ENCODE measurements at regions not wholly inside any gene's neighbourhood (a gene's known extent, or its start where the extent isn't known, plus 50 kb on each side); places are given as distances from the start of the nearest gene placed in this dataset.
"Not testable (repeated sequence)": the region's sequence is repeated elsewhere in the genome, so short reads cannot be mapped to it uniquely, and the experiment has no call there.

DNA sequence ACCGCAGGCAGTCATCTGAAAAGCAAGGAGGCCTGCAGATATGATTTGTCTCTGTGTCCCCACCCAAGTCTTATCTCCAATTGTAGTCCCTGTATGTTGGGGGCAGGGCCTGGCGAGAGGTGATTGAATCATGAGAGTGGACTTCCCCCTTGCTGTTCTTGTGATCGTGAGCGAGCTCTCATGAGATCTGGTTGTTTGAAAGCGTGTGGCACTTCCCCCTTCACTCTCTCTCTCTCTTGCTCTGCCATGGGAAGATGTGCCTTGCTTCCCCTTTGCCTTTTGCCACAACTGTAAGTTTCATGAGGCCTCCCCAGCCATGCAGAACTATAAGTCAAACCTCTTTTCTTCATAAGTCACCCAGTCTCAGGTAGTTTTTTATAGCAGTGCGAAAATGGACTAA lies 83.3 kb downstream of the TMCO5A start:
- no peak for DNase-seq (ENCODE audit: low spot score in 2 of 2)
- Histone ChIP-seq H3K4me1 (no peaks in the 10 kb centered on the region), H3K36me3 (no peaks in the 10 kb centered on the region), H3K4me3 (no peak overlapping the region), H3K27me3 (no peaks in the 10 kb centered on the region), H3K9me3 (no peaks in the 10 kb centered on the region), H3K27ac (no peak overlapping the region)
- TF ChIP-seq, protein P1, sequence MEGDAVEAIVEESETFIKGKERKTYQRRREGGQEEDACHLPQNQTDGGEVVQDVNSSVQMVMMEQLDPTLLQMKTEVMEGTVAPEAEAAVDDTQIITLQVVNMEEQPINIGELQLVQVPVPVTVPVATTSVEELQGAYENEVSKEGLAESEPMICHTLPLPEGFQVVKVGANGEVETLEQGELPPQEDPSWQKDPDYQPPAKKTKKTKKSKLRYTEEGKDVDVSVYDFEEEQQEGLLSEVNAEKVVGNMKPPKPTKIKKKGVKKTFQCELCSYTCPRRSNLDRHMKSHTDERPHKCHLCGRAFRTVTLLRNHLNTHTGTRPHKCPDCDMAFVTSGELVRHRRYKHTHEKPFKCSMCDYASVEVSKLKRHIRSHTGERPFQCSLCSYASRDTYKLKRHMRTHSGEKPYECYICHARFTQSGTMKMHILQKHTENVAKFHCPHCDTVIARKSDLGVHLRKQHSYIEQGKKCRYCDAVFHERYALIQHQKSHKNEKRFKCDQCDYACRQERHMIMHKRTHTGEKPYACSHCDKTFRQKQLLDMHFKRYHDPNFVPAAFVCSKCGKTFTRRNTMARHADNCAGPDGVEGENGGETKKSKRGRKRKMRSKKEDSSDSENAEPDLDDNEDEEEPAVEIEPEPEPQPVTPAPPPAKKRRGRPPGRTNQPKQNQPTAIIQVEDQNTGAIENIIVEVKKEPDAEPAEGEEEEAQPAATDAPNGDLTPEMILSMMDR (IDR thresholded peaks at IDR 0.05), result no peak
- intact Hi-C loops (cut with DNase I), result no loop called here

DNA sequence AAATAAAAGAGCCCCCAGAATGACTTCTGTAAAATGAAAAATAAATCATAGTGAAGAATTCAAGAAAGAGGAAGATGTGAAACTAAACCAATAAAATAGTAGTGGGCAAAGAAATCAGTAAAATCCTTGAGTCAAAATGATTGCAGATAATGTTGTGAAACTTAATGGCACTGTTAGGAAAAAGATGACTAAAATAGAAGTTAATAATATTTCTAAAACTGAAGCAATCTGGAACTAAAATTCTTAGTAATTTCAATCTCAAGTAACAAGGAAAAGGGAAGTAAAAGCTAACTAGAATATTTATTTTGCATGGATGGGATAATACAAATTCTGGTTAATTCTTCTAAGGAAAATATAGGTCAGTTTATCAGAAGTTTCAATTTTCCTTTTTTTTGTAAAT lies 84.6 kb downstream of the TMCO5A start:
- TF ChIP-seq, protein P1 (IDR thresholded peaks at IDR 0.05), result no peak
- H3K4me1 ChIP-seq, result no peaks in the 10 kb centered on the region
- no peak overlapping the region for H3K4me3 ChIP-seq
- no peak overlapping the region for H3K27ac ChIP-seq
- no peaks in the 10 kb centered on the region for H3K9me3 ChIP-seq
- H3K27me3 ChIP-seq, result no peaks in the 10 kb centered on the region
- no peak for DNase-seq (ENCODE audit: low spot score in 2 of 2)
- intact Hi-C loops (cut with DNase I), result no loop called here
- no peaks in the 10 kb centered on the region for H3K36me3 ChIP-seq

DNA sequence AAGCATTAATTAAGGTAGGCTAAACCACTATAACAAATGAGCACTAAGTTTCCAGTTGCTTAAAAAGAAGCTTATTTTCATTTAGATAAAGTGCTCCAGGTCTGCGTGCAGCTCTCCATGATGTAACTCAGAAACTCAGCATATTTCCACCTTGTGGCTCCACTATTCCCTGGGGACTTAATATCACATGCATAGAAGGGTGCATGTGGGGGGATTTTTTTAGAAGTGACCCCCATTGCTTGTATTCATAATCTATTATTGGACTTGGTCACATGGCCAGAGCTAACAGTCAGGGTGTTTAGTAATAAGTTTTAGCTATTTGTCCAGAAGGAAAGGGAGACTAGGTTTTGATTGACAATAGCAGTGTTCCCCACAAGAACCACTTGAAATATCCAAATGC lies 86.8 kb downstream of the TMCO5A start:
- intact Hi-C loops (cut with DNase I), result no loop called here
- Histone ChIP-seq H3K27me3 (no peaks in the 10 kb centered on the region), H3K27ac (no peak overlapping the region), H3K36me3 (no peaks in the 10 kb centered on the region), H3K4me3 (no peak overlapping the region), H3K9me3 (no peaks in the 10 kb centered on the region), H3K4me1 (no peaks in the 10 kb centered on the region)
- TF ChIP-seq, protein P1 (IDR thresholded peaks at IDR 0.05), result no peak
- DNase-seq (ENCODE audit: low spot score in 2 of 2), result no peak

DNA sequence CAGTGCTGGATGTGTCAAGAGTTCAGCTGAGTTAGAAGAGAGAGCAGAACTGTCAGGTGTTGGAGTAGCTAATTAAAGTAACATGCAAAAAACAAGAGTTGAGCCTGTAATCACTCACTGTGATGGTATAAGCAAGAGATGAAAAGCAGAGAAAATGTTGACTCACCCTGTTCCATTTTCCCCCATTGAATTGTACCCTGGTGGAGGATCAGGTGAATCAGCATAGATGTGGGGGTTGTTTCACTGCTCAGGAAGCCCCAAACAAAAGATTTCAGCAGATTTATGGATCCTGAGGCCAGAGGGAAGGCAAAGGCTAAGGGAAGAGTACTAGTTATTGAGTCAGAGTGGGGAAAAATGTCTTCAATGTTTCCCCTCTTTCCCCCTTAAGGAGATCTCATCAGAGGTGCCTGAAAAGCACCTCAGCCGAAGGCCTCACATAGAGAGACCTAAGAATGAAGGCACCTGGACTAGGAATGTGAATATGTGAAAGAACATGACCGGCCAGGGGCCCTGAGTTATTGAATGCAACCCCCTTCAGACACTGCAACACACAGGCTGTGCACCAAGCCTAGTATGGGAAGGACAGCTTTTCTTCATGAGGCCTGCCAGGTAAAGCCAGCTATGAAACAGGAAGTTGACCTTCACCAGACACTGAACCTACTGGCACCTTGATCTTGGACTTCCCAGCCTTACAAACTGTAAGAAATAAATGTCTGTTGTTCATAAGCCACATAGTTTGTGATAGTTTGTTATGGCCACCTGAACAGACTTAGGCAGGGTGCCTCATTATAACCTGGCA lies 90.1 kb downstream of the TMCO5A start:
- intact Hi-C loops (cut with DNase I), result no loop called here
- DNase-seq (ENCODE audit: low spot score in 2 of 2), result no peak
- Histone ChIP-seq H3K36me3 (no peaks in the 10 kb centered on the region), H3K4me3 (no peak overlapping the region), H3K9me3 (no peaks in the 10 kb centered on the region), H3K27me3 (no peaks in the 10 kb centered on the region), H3K27ac (no peak overlapping the region), H3K4me1 (no peaks in the 10 kb centered on the region)
- TF ChIP-seq, protein P1 (IDR thresholded peaks at IDR 0.05), result no peak

DNA sequence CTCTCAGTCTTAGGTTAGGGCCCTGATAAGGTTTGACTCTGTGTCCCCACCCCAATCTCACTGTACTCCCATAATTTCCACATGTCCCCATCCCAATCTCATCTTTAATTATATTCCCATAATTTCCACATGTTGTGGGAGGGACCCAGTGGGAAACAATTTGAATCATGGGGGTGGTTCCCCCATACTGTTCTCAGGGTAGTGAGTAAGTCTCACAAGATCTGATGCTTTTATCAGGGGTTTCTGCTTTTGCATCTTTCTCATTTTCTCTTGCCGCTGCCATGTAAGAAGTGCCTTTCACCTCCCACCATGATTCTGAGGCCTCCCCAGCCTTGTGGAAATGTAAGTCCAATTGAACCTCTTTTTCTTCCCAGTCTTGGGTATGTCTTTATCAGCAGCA lies 91.2 kb downstream of the TMCO5A start:
- H3K9me3 ChIP-seq; H3K4me3 ChIP-seq; intact Hi-C loops (cut with DNase I); H3K4me1 ChIP-seq; DNase-seq (ENCODE audit: low spot score in 2 of 2); H3K27ac ChIP-seq; H3K36me3 ChIP-seq; H3K27me3 ChIP-seq: not testable (repeated sequence)

DNA sequence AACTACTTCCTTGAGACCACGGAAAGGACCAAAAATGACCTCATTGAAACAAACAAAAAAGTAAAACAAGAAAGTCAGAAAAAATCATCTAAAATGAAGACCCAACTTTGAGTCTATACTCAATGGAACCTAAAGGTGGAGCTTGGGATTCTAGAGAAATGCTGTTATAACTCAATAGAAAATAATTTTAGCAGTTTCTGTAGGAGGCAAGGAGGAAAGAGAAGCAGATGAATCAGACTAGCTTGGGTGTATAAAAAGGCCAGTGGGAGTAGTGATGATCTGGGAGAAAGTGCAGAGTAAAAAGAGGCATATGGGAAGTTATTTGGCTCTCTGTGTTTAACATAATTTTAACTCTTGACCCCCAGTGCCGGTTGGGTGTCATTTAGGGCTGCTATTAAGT lies 94.4 kb downstream of the TMCO5A start:
- H3K36me3 ChIP-seq, result no peaks in the 10 kb centered on the region
- H3K4me1 ChIP-seq, result no peaks in the 10 kb centered on the region
- no peaks in the 10 kb centered on the region for H3K9me3 ChIP-seq
- H3K4me3 ChIP-seq, result no peak overlapping the region
- intact Hi-C loops (cut with DNase I), result no loop called here
- H3K27me3 ChIP-seq, result no peaks in the 10 kb centered on the region
- no peak overlapping the region for H3K27ac ChIP-seq
- DNase-seq (ENCODE audit: low spot score in 2 of 2), result no peak
- TF ChIP-seq, protein P1 (IDR thresholded peaks at IDR 0.05), result no peak
